IMR-90 (cell line): ENCODE measurements at regions not wholly inside any gene's neighbourhood (a gene's known extent, or its start where the extent isn't known, plus 50 kb on each side); places are given as distances from the start of the nearest gene placed in this dataset.

Experiments
- ATAC-seq: fragments of 200-7000 bp; cut with Tn5 transposase; 2 replicates; pipeline ENCODE4 v1.9.1; 2020; ENCODE audit warnings: low read depth, mild to moderate bottlenecking, moderate library complexity
- BruUV-seq: library from RNA; stranded (reverse); fragments of 400-500 nt; replicated peaks from 2 replicates; lab custom pipeline; 2021; lab: Mats Ljungman, UMichigan
- CTCF ChIA-PET: fragments of 300-600 bp; formaldehyde crosslinking; extraction: SDS; loops from one replicate; lab custom pipeline; 2021; ENCODE audit warnings: antibody characterized with exemption; lab: Yijun Ruan, JAX
- POLR2A ChIA-PET: fragments of 300-600 bp; sonication (Branson Sonifier 250); formaldehyde crosslinking; loops from one replicate; lab custom pipeline; 2022; ENCODE audit warnings: antibody characterized with exemption; ENCODE audit not compliant: unreplicated experiment; lab: Charles Lee
- DNase-seq: peaks from one replicate; pipeline ENCODE4 v3.0.0; 2013
- H2AFZ ChIP-seq: replicated peaks from 2 replicates; pipeline ENCODE3; 2013; ENCODE audit warnings: low read length, mild to moderate bottlenecking; ENCODE audit not compliant: poor library complexity
- H2AK5ac ChIP-seq: 2 replicates; pipeline ENCODE4 v1.6.1; 2013; ENCODE audit warnings: low read depth, low read length, inconsistent platforms
- H2AK9ac ChIP-seq: replicated peaks from 2 replicates; pipeline ENCODE3; 2013; ENCODE audit warnings: mild to moderate bottlenecking, low read depth, low read length, moderate library complexity; ENCODE audit not compliant: poor library complexity
- H2BK120ac ChIP-seq: 2 replicates; pipeline ENCODE4 v1.6.1; 2013; ENCODE audit warnings: low read depth, low read length, inconsistent platforms
- H2BK15ac ChIP-seq: 3 replicates; pipeline ENCODE4 v1.6.1; 2013; ENCODE audit warnings: low read depth, low read length, inconsistent platforms
- H2BK20ac ChIP-seq: 2 replicates; pipeline ENCODE4 v1.6.1; 2013; ENCODE audit warnings: low read depth, mild to moderate bottlenecking, inconsistent platforms, low read length, moderate library complexity
- H2BK5ac ChIP-seq: 2 replicates; pipeline ENCODE4 v1.6.1; 2013; ENCODE audit warnings: mild to moderate bottlenecking, low read depth, low read length, inconsistent platforms; ENCODE audit not compliant: poor library complexity, severe bottlenecking
- H3K14ac ChIP-seq: replicated peaks from 2 replicates; pipeline ENCODE4 v1.6.1; 2013; ENCODE audit warnings: low read depth, low read length, inconsistent platforms
- H3K18ac ChIP-seq: 2 replicates; pipeline ENCODE4 v1.6.1; 2013; ENCODE audit warnings: low read depth, low read length, control low read depth
- H3K23ac ChIP-seq: 2 replicates; pipeline ENCODE4 v1.6.1; 2013; ENCODE audit warnings: low read depth, low read length, inconsistent platforms
- H3K27ac ChIP-seq: 2 replicates; pipeline ENCODE4 v1.5.1; 2013; ENCODE audit warnings: mild to moderate bottlenecking, control low read depth, low read length; ENCODE audit not compliant: insufficient read depth
- H3K27me3 ChIP-seq: 2 replicates; pipeline ENCODE4 v1.6.1; 2013; ENCODE audit warnings: low read length; ENCODE audit not compliant: control insufficient read depth, insufficient read depth
- H3K36me3 ChIP-seq: 2 replicates; pipeline ENCODE4 v1.6.1; 2013; ENCODE audit warnings: low read length, mixed read lengths; ENCODE audit not compliant: control insufficient read depth, insufficient read depth
- H3K4ac ChIP-seq: 2 replicates; pipeline ENCODE4 v1.6.1; 2013; ENCODE audit warnings: low read depth, low read length, inconsistent platforms
- H3K4me1 ChIP-seq: 2 replicates; pipeline ENCODE4 v1.6.1; 2013; ENCODE audit warnings: low read length, mixed read lengths; ENCODE audit not compliant: control insufficient read depth, insufficient read depth
- H3K4me2 ChIP-seq: 2 replicates; pipeline ENCODE4 v1.6.1; 2013; ENCODE audit warnings: low read depth, mild to moderate bottlenecking, control low read depth, low read length, moderate library complexity
- H3K4me3 ChIP-seq: 2 replicates; pipeline ENCODE4 v1.5.1; 2013; ENCODE audit warnings: low read depth, mild to moderate bottlenecking, control low read depth, low read length, moderate library complexity; ENCODE audit not compliant: insufficient read depth
- H3K56ac ChIP-seq: 2 replicates; pipeline ENCODE4 v1.6.1; 2013; ENCODE audit warnings: low read length, inconsistent platforms; ENCODE audit not compliant: insufficient read depth; ENCODE audit errors: extremely low read depth
- H3K79me1 ChIP-seq, 2 experiments: 2 replicates each; pipeline ENCODE4 v1.6.1; 2013; ENCODE audit warnings: low read length in 2 of 2, inconsistent platforms in 1 of 2, low read depth in 1 of 2
- H3K9ac ChIP-seq: 2 replicates; pipeline ENCODE4 v1.6.1; 2013; ENCODE audit warnings: low read depth, low read length, control low read depth
- H3K9me1 ChIP-seq: 2 replicates; pipeline ENCODE4 v1.6.1; 2013; ENCODE audit warnings: low read length, inconsistent platforms; ENCODE audit not compliant: insufficient read depth
- H3K9me3 ChIP-seq: 2 replicates; pipeline ENCODE4 v1.6.1; 2013; ENCODE audit warnings: low read length; ENCODE audit not compliant: control insufficient read depth, insufficient read depth
- H4K20me1 ChIP-seq: 2 replicates; pipeline ENCODE4 v1.6.1; 2013; ENCODE audit warnings: low read length, inconsistent platforms; ENCODE audit not compliant: insufficient read depth
- H4K5ac ChIP-seq: 2 replicates; pipeline ENCODE4 v1.6.1; 2013; ENCODE audit warnings: mild to moderate bottlenecking, low read depth, low read length, control low read depth
- H4K8ac ChIP-seq, 2 experiments: 2 replicates each; pipeline ENCODE4 v1.6.1; 2013; ENCODE audit warnings: low read depth in 2 of 2, low read length in 2 of 2, control low read depth in 1 of 2, inconsistent platforms in 1 of 2
- H4K91ac ChIP-seq: 2 replicates; pipeline ENCODE4 v1.6.1; 2013; ENCODE audit warnings: low read depth, low read length, inconsistent platforms; ENCODE audit not compliant: insufficient read depth
- BHLHE40 ChIP-seq: fragments of 150-350 bp; IDR thresholded peaks from 2 replicates; pipeline ENCODE4 v1.6.1; 2016; ENCODE audit warnings: mild to moderate bottlenecking, low read depth, low read length
- CEBPB ChIP-seq: IDR thresholded peaks from 2 replicates; pipeline ENCODE4 v1.6.1; 2012; ENCODE audit warnings: low read depth, low read length, improper control_type of control experiment
- CHD1 ChIP-seq: IDR thresholded peaks from 2 replicates; pipeline ENCODE4 v1.6.1; 2012; ENCODE audit warnings: low read depth, low read length, improper control_type of control experiment
- CTCF ChIP-seq: conservative IDR thresholded peaks from 2 replicates; pipeline ENCODE4 v1.5.1; 2012; ENCODE audit warnings: mild to moderate bottlenecking, low read depth, low read length, improper control_type of control experiment
- FOS ChIP-seq: fragments of 150-350 bp; IDR thresholded peaks from 2 replicates; pipeline ENCODE4 v1.6.1; 2016; ENCODE audit warnings: low read depth, low read length
- MAFK ChIP-seq: IDR thresholded peaks from 2 replicates; pipeline ENCODE4 v1.6.1; 2012; ENCODE audit warnings: low read depth, low read length, improper control_type of control experiment
- MXI1 ChIP-seq: IDR thresholded peaks from 2 replicates; pipeline ENCODE4 v1.6.1; 2012; ENCODE audit warnings: low read depth, mild to moderate bottlenecking, low read length, moderate library complexity, borderline replicate concordance
- NFE2L2 ChIP-seq: fragments of 150-350 bp; IDR thresholded peaks from 2 replicates; pipeline ENCODE4 v1.6.1; 2016; ENCODE audit warnings: low read depth, mild to moderate bottlenecking, low read length
- POLR2A ChIP-seq: IDR thresholded peaks from 2 replicates; pipeline ENCODE4 v1.6.1; 2012; ENCODE audit warnings: mild to moderate bottlenecking, low read depth, low read length
- RAD21 ChIP-seq: IDR thresholded peaks from 2 replicates; pipeline ENCODE4 v1.6.1; 2012; ENCODE audit warnings: low read length, improper control_type of control experiment
- RCOR1 ChIP-seq: IDR thresholded peaks from 2 replicates; pipeline ENCODE4 v1.6.1; 2012; ENCODE audit warnings: mild to moderate bottlenecking, low read length, improper control_type of control experiment; ENCODE audit not compliant: insufficient replicate concordance
- RFX5 ChIP-seq: IDR thresholded peaks from 2 replicates; pipeline ENCODE4 v1.8.0; 2012; ENCODE audit warnings: low read depth, mild to moderate bottlenecking, low read length, moderate library complexity
- SMC3 ChIP-seq: fragments of 150-350 bp; IDR thresholded peaks from 2 replicates; pipeline ENCODE4 v1.6.1; 2016; ENCODE audit warnings: low read depth, mild to moderate bottlenecking, antibody characterized with exemption, low read length, moderate library complexity
- USF2 ChIP-seq: fragments of 150-350 bp; IDR thresholded peaks from 2 replicates; pipeline ENCODE4 v1.6.1; 2017; ENCODE audit warnings: mild to moderate bottlenecking, antibody characterized with exemption, low read length, low read depth
- WGBS, 2 experiments: methylation state at CpG; one replicate each; pipeline versions ENCODE4 v1.1.5 to v1.1.7; 2013; ENCODE audit warnings: missing lambda C conversion rate in 2 of 2; ENCODE audit not compliant: insufficient read length in 1 of 2; ENCODE audit errors: extremely low coverage in 2 of 2; 5-methylcytosine and 5-hydroxymethylcytosine counted together
- dilution Hi-C: fragments of 300-500 bp; cut with HindIII; formaldehyde crosslinking; loops from one replicate; pipeline ENCODE4 v1.14.3; 2018; ENCODE audit warnings: low sequenced_read_pairs; ENCODE audit not compliant: unreplicated experiment
- in situ Hi-C: fragments of 300-500 bp; cut with MboI; formaldehyde crosslinking; loops from 3 replicates; pipeline ENCODE4 v1.14.3; 2019; ENCODE audit warnings: low sequenced_read_pairs, inconsistent platforms, mixed read lengths
- intact Hi-C: fragments of 100-400 bp; cut with micrococcal nuclease; formaldehyde crosslinking; loops from 2 replicates; pipeline ENCODE4 v1.10.0; 2022
- TF ChIP-seq, protein P1 (sequence below): fragments of 150-350 bp; IDR thresholded peaks from 2 replicates; pipeline ENCODE4 v1.6.1; 2016; ENCODE audit warnings: low read depth, mild to moderate bottlenecking, low read length, moderate library complexity, borderline replicate concordance

DNA sequence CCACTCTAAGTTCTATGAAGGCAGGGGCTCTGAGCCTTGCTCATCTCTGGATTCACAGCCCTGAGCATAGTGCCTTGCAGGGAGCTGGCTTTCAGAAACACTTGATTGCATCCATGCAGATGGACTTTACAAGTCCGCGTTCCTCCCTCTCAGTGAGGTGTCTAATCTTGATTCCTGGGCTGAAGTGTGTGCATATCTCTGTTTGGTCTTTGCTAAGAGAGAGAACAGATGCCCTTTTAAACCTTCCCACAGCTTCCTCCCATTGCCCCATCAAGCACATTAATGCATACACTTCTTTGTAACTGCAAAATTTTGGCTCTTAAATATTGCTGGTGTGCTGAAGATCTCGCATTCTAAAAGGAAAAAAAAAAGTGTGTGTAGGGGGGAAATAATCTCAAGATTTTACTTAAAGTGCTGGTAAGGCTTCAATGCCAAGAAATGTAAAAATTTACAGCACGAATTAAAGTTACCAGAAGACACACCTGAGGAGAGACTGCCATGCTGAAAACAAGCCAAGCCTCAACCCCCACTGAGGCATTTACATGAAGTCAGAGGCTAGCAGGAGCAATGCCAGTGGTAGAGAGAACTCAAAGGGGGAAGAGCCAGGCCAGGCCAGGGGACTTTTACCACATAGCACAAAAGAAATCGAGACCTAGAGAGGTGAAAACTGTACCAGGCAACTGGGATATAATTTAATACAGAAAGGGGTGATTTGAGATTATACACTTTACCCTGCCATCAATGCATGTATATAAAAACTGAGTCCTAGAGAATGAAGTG, 492.1 kb downstream of the SOX6 start:
- in situ Hi-C loops: no loop called here

More for the DNA sequence above, 492.1 kb downstream of the SOX6 start:
- Histone ChIP-seq H3K9me1 (no peaks in the 10 kb centered on the region; the same call in 1 of the 2 replicates), H3K56ac (no peak overlapping the region), H3K4ac (no peak overlapping the region), H2BK15ac (no peak overlapping the region), H2BK20ac (no peak overlapping the region), H3K18ac (no peak overlapping the region), H3K27me3 (peaks cover 5% of the 10 kb centered on the region), H3K27ac (no peak overlapping the region), H4K8ac (no peak overlapping the region), H2AK5ac (no peak overlapping the region), H3K4me1 (no peaks in the 10 kb centered on the region), H3K9ac (no peak overlapping the region), H3K23ac (no peak overlapping the region), H4K91ac (no peak overlapping the region), H3K4me3 (no peak overlapping the region), H3K79me1 (no peaks in the 10 kb centered on the region), H2BK120ac (no peak overlapping the region), H2AFZ (no peak overlapping the region), H3K14ac (no peak overlapping the region), H3K4me2 (no peak overlapping the region), H4K5ac (no peak overlapping the region), H2AK9ac (no peak overlapping the region), H4K20me1 (no peaks in the 10 kb centered on the region), H3K36me3 (no peaks in the 10 kb centered on the region), H3K9me3 (no peaks in the 10 kb centered on the region), H2BK5ac (no peak overlapping the region)
- TF ChIP-seq USF2 (no peak), NFE2L2 (no peak), MXI1 (no peak), RFX5 (no peak), BHLHE40 (no peak), CTCF (no peak), MAFK (no peak), CHD1 (no peak), SMC3 (no peak), POLR2A (no peak), FOS (no peak), CEBPB (no peak), RCOR1 (no peak), RAD21 (no peak)
- TF ChIP-seq, protein P1, sequence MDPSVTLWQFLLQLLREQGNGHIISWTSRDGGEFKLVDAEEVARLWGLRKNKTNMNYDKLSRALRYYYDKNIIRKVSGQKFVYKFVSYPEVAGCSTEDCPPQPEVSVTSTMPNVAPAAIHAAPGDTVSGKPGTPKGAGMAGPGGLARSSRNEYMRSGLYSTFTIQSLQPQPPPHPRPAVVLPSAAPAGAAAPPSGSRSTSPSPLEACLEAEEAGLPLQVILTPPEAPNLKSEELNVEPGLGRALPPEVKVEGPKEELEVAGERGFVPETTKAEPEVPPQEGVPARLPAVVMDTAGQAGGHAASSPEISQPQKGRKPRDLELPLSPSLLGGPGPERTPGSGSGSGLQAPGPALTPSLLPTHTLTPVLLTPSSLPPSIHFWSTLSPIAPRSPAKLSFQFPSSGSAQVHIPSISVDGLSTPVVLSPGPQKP: no peak
- CTCF ChIA-PET: no interaction called here
- DNase-seq: no peak
- no CpG with 5 or more reads among the region's 5 CpGs for WGBS, 2 experiments
- intact Hi-C loops: no loop called here
- dilution Hi-C loops: no loop called here
- BruUV-seq: no TSS peak
- POLR2A ChIA-PET: no interaction called here
- no peak for ATAC-seq
